WTC11 (cell line): ENCODE measurements at regions not wholly inside any gene's neighbourhood (a gene's known extent, or its start where the extent isn't known, plus 50 kb on each side); places are given as distances from the start of the nearest gene placed in this dataset.

Experiments
- ATF3 ChIP-seq: sonication (generic); formaldehyde crosslinking; conservative IDR thresholded peaks from 2 replicates; pipeline ENCODE4 v1.8.1; 2022; ENCODE audit warnings: mild to moderate bottlenecking, missing genetic modification reagents
- CREB1 ChIP-seq: sonication (generic); formaldehyde crosslinking; IDR thresholded peaks from 2 replicates; pipeline ENCODE4 v1.8.0; 2023; ENCODE audit warnings: mild to moderate bottlenecking, missing genetic modification reagents
- CTCF ChIP-seq: fragments of 200-600 bp; IDR thresholded peaks from 2 replicates; pipeline ENCODE4 v1.8.0; 2022; ENCODE audit warnings: antibody characterized with exemption
- ETV6 ChIP-seq: sonication (generic); formaldehyde crosslinking; IDR thresholded peaks from 2 replicates; pipeline ENCODE4 v1.8.1; 2022; ENCODE audit warnings: mild to moderate bottlenecking, missing genetic modification reagents
- FOXJ3 ChIP-seq: sonication (generic); formaldehyde crosslinking; IDR thresholded peaks from 2 replicates; pipeline ENCODE4 v1.9.0; 2021; ENCODE audit warnings: missing genetic modification reagents, mild to moderate bottlenecking, borderline replicate concordance
- JUN ChIP-seq: sonication (generic); formaldehyde crosslinking; IDR thresholded peaks from 2 replicates; pipeline ENCODE4 v1.8.0; 2023; ENCODE audit warnings: mild to moderate bottlenecking, missing genetic modification reagents
- MLX ChIP-seq: sonication (generic); formaldehyde crosslinking; IDR thresholded peaks from 2 replicates; pipeline ENCODE4 v1.8.1; 2023; ENCODE audit warnings: mild to moderate bottlenecking, missing genetic modification reagents, moderate library complexity
- RORB ChIP-seq: fragments of 250-450 bp; sonication (Bioruptor Pico); IDR thresholded peaks from 2 replicates; pipeline ENCODE4 v1.9.0; 2021; ENCODE audit warnings: mild to moderate bottlenecking
- USF1 ChIP-seq: sonication (generic); formaldehyde crosslinking; IDR thresholded peaks from 2 replicates; pipeline ENCODE4 v1.8.0; 2022; ENCODE audit warnings: mild to moderate bottlenecking, missing genetic modification reagents
- USF2 ChIP-seq: sonication (generic); formaldehyde crosslinking; IDR thresholded peaks from 2 replicates; pipeline ENCODE4 v1.8.1; 2023; ENCODE audit warnings: mild to moderate bottlenecking, missing genetic modification reagents, moderate library complexity

- TF ChIP-seq CTCF, result no peak
- TF ChIP-seq MLX, result no peak
- no peak for TF ChIP-seq JUN (CRISPR knock-in tag)
- TF ChIP-seq CREB1, result no peak
- no peak for TF ChIP-seq FOXJ3 (CRISPR knock-in tag)
- no peak for TF ChIP-seq ATF3 (CRISPR knock-in tag)
- no peak for TF ChIP-seq ETV6
- TF ChIP-seq USF1 (CRISPR knock-in tag), result no peak
- TF ChIP-seq USF2, result no peak
- no peak for TF ChIP-seq RORB (CRISPR knock-in tag)
Measured at GRCh38 chr12:13913371-13913770, 68.0 kb downstream of the GRIN2B start.
